ENCODE measurements at regions not wholly inside any gene's neighbourhood (a gene's known extent, or its start where the extent isn't known, plus 50 kb on each side); places are given as distances from the start of the nearest gene placed in this dataset.

GRCh38 chr10:117934477-117934876, 112.3 kb downstream of the RAB11FIP2 start:
- intact Hi-C loops (cut with DNase I), result no loop called here
- DNase-seq (ENCODE audit: low spot score), result no peak

DNA sequence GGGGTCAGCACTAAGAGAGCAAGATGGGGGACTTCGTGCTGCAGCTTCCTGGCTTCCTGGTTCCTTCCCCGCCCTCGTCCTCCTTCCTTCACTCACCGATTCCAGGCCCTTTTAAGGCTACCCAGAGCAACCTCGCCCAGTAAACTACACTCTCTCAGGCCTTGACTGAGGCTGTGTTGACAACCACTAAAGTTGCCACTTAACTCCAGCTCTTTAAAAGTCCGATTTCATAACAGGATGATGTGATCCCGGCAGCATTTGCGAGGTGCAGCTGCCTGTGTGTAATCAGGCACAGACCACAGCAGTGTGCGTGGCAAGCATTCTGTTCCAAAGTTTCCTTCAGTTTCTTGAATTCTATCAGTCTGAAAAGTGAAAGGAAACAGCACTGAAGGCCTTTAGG, 110.6 kb downstream of the RAB11FIP2 start:
- no peak for DNase-seq (ENCODE audit: low spot score)
- intact Hi-C loops (cut with DNase I), result no loop called here

DNA sequence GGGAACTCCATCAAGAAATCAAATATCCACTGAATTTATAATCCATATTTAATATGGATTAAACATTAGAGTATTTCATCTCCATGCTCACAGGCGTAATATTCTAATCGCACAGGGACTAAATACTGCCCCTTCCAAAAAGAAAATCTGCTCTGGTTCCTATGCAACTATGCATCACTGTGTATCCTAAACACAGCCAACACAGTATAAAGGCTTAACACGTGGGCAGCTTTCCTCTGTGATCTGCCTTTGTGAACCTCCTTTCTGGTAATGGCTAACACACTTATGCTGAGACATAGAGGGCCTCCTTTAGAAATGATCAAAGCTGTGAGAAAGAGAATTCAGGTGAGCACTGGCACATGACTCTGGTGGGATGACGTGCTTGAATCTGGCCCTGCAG, 110.2 kb downstream of the RAB11FIP2 start:
- intact Hi-C loops (cut with DNase I), result no loop called here
- DNase-seq (ENCODE audit: low spot score), result no peak

DNA sequence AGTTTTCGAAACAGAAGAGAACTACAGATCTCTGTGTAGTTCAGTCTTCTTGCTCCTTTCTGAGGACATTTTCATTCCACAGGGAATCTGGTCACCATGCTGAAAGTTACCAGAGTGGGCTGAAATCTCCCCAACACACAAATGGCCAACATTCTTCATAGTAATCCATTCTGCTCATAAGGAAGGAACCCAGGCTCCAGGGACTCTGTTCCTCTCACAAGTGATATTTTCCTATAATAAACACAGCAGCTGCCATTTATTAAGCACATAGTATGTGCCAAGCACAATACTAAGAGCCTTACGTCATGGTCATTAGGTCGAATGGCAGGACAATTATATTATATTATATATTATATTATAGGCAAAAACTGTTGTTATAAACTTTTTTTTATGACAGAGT, 109.8 kb downstream of the RAB11FIP2 start:
- DNase-seq (ENCODE audit: low spot score), result no peak
- intact Hi-C loops (cut with DNase I), result no loop called here

DNA sequence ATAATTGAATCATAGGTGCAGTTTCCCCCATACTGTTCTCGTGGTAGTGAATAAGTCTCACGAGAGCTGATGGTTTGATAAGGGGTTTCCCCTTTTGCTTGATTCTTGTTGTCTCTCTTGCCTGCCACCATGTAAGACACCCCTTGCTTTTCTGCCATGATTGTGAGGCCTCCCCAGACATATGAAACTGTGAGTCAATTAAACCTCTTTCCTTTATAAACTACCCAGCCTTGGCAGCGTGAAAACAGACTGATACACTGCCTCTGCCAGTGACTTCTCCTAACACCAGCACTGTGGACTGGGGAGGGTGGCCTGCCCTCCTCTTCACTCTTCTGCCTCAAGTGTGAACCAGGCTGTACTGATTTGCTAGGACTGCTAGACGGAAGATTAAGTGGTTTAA, 108.6 kb downstream of the RAB11FIP2 start:
- intact Hi-C loops (cut with DNase I), result no loop called here
- no peak for DNase-seq (ENCODE audit: low spot score)

DNA sequence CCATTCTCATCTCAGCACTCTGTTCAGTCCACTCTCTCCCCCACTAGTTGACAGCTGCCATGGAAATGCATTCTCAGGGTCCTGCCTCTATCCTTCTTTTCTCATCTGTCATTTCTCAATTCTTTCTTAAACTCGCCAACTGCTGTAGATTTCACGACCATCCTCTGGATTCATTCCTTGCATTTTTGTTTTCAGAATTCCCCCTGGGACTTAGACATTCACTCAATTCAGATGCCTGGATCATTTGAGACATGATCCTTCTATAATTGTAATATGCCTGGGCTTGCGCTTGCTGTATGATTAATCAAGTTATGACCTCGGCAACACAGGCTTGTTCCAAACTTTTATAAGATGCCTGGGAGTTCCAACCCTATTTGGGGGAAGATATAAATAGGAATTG, 104.5 kb downstream of the RAB11FIP2 start:
- DNase-seq (ENCODE audit: low spot score), result no peak
- intact Hi-C loops (cut with DNase I), result no loop called here

- no peak for DNase-seq (ENCODE audit: low spot score)
- intact Hi-C loops (cut with DNase I), result no loop called here
Measured at GRCh38 chr10:117944676-117945447, 101.9 kb downstream of the RAB11FIP2 start.

GRCh38 chr10:117945651-117946050, 101.1 kb downstream of the RAB11FIP2 start:
- no peak for DNase-seq (ENCODE audit: low spot score)
- intact Hi-C loops (cut with DNase I), result no loop called here

GRCh38 chr10:117946525-117947070, 100.1 kb downstream of the RAB11FIP2 start:
- intact Hi-C loops (cut with DNase I), result no loop called here
- no peak for DNase-seq (ENCODE audit: low spot score)

- intact Hi-C loops (cut with DNase I), result no loop called here
- no peak for DNase-seq (ENCODE audit: low spot score)
Measured at GRCh38 chr10:117948493-117948892, 98.2 kb downstream of the RAB11FIP2 start.

- DNase-seq (ENCODE audit: low spot score), result no peak
- intact Hi-C loops (cut with DNase I), result no loop called here
Measured at GRCh38 chr10:117950408-117950807, 96.3 kb downstream of the RAB11FIP2 start.

Data from cardiac septum (tissue), 1 donor.